ENCODE measurements at regions not wholly inside any gene's neighbourhood (a gene's known extent, or its start where the extent isn't known, plus 50 kb on each side); places are given as distances from the start of the nearest gene placed in this dataset.

GRCh38 chr3:31252216-31253185 lies 280.2 kb upstream of the STT3B start:
- TF ChIP-seq POLR2A (IDR thresholded peaks at IDR 0.05) = no peak
- TF ChIP-seq, protein P1, sequence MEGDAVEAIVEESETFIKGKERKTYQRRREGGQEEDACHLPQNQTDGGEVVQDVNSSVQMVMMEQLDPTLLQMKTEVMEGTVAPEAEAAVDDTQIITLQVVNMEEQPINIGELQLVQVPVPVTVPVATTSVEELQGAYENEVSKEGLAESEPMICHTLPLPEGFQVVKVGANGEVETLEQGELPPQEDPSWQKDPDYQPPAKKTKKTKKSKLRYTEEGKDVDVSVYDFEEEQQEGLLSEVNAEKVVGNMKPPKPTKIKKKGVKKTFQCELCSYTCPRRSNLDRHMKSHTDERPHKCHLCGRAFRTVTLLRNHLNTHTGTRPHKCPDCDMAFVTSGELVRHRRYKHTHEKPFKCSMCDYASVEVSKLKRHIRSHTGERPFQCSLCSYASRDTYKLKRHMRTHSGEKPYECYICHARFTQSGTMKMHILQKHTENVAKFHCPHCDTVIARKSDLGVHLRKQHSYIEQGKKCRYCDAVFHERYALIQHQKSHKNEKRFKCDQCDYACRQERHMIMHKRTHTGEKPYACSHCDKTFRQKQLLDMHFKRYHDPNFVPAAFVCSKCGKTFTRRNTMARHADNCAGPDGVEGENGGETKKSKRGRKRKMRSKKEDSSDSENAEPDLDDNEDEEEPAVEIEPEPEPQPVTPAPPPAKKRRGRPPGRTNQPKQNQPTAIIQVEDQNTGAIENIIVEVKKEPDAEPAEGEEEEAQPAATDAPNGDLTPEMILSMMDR (IDR thresholded peaks at IDR 0.05) = no peak

Measured in prostate gland (tissue), 2 donors.